NCI-H1092 treated with DMSO at 0.1 percent for 48 hours (cell line): ENCODE measurements at regions not wholly inside any gene's neighbourhood (a gene's known extent, or its start where the extent isn't known, plus 50 kb on each side); places are given as distances from the start of the nearest gene placed in this dataset.
"Not testable (repeated sequence)": the region's sequence is repeated elsewhere in the genome, so short reads cannot be mapped to it uniquely, and the experiment has no call there.

Experiments
- DNase-seq: peaks from one replicate; lab custom pipeline; 2025; lab: John Stamatoyannopoulos, UW

GRCh38 chr13:79913141-79913827 is 427.6 kb downstream of the SPRY2 start:
- no peak for DNase-seq

- no peak for DNase-seq
Measured at GRCh38 chr13:79912403-79912802, 428.5 kb downstream of the SPRY2 start.

DNA sequence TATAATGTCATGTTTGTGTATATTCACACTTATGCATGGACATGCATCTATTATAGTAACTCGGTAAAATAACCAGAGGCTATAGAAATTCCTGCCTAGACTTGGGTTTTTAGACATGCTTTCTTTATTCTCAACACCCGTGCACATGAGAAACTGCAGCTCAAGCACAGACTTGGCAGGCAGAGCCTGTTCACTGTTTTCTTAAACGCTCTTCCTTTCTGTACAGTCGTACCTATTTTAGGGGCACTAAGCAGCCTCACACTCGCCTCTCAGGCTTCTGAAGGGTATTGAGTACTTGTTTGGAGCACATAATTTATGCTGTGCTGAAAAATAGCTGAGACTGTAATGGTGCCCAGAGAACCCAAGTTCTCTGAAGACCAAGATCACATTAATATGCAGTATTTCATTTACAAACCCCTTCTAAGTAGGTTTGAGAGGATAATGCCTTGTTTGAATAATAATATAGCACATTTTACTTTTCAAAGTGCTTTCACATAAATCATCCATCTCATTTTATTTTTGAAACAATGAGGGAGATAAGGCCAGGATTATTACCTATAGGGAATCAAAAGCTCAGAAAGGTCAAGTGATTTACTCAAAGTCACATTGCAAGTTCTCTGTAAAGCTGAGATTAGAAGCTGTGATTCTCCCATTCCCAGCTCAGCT is 429.9 kb downstream of the SPRY2 start:
- no peak for DNase-seq

DNA sequence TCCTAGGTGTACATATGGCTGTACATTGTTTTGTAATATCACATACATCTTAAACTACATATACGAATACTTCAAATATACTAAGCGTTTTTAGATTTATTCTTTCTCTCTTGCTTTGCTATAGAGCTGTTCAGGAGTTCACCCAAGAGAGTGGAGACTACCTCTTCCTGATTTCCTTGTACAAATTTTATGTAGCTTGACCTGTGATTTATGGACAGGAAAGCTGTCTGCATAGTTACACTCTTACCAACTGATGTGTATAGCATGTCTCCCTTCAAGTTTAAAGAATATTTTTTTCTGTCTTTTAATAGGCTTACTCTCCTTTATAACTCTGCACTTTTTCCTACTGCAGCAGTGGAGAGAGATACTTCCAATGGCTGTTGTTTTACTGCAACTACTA is 428.7 kb downstream of the NDFIP2 start:
- no peak for DNase-seq

GRCh38 chr13:79908381-79908780 is 427.4 kb downstream of the NDFIP2 start:
- DNase-seq = no peak

DNA sequence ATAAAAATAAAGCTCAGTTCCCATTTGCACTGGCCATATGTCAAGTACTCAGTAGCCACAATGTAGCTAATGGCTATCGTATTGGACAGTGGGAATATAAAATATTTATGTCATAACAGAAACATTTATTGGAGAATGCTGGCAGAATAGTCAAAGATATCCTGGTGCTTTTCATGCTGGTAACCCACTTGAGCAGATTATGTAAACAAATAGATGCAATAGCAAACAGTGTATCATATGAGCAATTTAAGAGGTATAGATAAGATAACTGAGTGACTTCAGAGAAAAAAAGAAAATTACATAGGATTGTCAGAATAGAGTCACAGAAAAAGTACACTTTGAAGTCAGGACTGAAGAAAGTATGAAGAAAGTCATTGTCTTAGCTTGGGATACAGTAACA is 426.6 kb downstream of the NDFIP2 start:
- DNase-seq = no peak

- DNase-seq = no peak
Measured at GRCh38 chr13:79906345-79906744, 425.4 kb downstream of the NDFIP2 start.

DNA sequence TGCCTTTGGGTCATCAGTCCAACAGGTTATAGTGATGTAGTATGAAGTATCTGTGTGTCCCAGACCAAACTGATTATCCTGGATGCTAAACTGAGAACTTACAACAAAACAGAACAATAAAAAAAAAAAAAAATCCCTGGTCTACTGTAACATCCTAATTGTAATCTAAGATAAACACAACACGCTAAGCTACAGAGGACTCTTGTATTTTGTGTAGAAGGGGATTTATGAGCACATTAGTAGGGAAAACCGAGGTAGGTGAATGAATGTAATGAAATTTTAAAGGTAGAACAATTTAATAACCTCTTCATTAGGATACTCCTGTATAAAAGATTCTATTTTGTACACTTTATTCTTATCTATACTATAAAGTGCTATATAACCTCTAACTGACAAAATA is 424.1 kb downstream of the NDFIP2 start:
- DNase-seq = no peak

DNA sequence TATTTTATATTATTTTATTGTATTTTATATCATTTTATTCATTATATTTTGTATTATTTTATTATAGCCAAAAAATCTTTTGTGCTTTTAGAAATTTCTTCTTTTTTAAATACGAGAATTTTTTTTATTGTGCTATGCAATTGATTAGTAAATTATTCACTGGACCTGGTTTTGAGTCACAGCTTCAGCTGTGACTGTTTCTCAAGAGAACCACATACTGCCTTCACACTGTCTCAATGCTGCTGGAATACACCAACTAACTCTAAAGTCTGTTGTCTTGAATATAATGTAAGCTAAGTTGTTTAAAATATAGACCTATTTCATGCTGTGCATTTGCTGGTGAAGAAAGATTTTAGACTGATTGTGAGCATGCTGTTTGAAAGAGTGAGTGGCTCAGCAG is 423.6 kb downstream of the NDFIP2 start:
- DNase-seq = no peak

- DNase-seq = no peak
Measured at GRCh38 chr13:79901336-79901735, 420.4 kb downstream of the NDFIP2 start.

GRCh38 chr13:79900356-79900755 is 419.4 kb downstream of the NDFIP2 start:
- no peak for DNase-seq

- no peak for DNase-seq
Measured at GRCh38 chr13:79898996-79899395, 418.0 kb downstream of the NDFIP2 start.

DNA sequence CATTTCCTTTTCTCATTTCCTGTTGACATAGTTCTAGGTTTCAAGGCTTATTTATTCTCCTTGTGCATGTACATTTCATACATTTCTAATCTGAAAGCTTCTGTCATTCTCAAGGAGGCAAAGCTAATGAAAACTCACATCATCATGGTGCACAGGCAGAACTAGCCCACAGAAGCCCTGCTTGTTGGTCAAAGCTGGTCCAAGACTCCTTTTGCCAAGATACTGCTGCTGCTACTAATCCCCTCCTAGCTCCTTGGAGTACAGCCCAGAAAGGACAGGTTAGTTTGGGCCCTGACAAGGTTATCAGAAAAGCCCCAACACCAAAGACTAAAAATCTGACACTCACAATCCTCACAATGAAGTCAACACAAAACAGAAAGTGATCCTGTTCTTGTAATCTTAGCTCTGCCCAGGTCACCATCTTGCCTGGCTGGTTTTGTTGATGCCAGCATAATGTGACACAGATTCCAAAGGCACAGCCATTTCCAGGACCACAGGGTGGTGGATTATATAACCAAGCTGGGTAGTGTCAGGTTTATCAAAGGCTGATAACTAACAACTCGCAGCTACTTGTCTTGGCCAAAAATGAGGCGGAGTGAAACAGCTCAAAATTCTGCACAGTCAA is 417.4 kb downstream of the NDFIP2 start:
- DNase-seq = no peak

DNA sequence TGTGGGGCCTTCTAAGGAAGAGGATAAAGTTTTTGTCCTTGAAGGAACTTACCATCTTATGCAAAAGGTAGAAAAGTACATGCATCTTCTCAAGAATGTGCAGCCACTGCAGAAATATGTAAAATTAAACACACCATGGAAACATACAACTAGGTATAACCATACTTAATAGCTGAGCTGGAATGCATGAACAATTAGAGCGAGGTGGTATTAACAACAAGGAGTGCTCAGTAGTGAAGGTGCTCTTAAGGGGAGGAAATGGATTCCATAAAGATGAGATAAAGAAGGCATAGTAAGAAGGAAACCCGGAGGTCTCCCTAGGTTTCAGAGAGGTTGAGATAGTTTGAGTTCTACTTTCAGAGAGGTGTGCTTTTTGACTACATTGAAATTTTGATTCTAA is 415.9 kb downstream of the NDFIP2 start:
- DNase-seq = no peak

GRCh38 chr13:79895416-79895815 is 414.5 kb downstream of the NDFIP2 start:
- DNase-seq = no peak

- not testable (repeated sequence) for DNase-seq
Measured at GRCh38 chr13:79887278-79887677, 406.3 kb downstream of the NDFIP2 start.

DNA sequence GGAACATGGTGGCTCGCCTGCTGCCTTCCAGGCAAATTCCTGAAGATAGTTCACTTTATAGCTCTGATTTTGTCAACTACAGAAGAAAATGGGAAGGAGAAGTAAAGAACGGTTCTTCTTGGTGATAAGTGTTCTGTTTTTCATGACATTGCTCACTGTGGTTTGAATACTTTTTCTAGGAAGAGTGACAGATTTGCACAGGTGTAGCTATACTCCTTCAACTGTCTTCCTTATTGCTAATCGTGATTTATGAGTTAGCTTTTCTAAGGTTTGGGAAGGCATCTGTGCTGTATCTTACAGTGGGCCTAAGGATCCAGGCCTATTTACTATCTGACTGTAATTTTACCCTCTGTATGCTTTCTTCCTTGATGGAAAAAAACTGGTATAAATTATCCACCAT is 405.6 kb downstream of the NDFIP2 start:
- no peak for DNase-seq

- no peak for DNase-seq
Measured at GRCh38 chr13:79884890-79885289, 403.9 kb downstream of the NDFIP2 start.

GRCh38 chr13:79883216-79883615 is 402.3 kb downstream of the NDFIP2 start:
- DNase-seq = no peak

- DNase-seq = no peak
Measured at GRCh38 chr13:79880818-79881217, 399.9 kb downstream of the NDFIP2 start.

- DNase-seq = no peak
Measured at GRCh38 chr13:79874396-79875360, 393.7 kb downstream of the NDFIP2 start.

DNA sequence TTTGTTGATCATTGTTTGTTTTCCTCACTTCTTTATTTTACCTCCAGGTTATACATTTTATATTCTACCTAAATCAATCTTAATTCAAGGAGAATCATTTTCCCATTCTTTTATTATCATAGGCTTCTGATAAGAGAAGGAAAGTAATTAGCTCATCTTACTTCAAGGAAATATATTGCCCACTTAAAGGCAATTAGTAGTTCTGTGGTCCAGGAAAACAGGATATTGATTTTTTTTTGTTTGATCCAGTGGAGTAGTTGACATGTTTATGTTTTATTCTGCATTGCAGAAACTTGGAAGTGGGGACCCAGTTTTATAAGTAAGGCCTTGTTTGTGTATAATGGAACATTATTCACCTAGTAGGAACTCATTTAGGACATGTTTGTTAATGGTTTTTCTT is 390.6 kb downstream of the NDFIP2 start:
- no peak for DNase-seq
